HG02763 (cell line): ENCODE measurements at regions not wholly inside any gene's neighbourhood (a gene's known extent, or its start where the extent isn't known, plus 50 kb on each side); places are given as distances from the start of the nearest gene placed in this dataset.

Experiments used
- ATAC-seq: cut with Tn5 transposase; IDR thresholded peaks from one replicate; pipeline ENCODE4 v1.9.1; 2021; ENCODE audit warnings: mild to moderate bottlenecking, moderate library complexity; ENCODE audit not compliant: unreplicated experiment

DNA sequence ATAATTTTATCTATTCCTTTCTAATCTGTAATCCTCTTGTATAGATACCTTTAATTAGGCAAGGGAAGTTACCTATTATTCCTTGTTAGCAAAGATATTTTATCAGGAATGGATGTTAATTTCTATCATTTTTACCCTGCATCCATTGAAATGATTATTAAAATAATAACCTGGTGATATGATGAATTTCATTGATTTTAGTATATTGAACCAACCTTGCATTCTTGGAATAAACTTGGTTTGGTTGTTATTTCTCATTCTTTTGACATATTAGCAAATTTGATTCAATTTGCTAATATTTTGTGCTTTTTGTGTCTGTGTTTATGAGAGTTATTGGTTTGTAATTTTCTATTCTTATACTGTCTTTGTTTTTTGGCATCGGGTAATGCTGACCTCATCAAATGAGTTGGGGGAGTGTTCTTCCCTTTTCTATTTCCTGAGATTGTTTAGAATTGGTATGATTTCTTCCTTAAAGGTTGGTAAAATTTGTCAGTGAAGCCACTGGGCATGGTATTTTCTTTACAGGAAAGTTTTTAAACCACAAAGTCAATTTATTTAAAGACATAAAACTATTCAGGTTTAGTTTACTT, 250.4 kb upstream of the PMFBP1 start:
- ATAC-seq = no peak

DNA sequence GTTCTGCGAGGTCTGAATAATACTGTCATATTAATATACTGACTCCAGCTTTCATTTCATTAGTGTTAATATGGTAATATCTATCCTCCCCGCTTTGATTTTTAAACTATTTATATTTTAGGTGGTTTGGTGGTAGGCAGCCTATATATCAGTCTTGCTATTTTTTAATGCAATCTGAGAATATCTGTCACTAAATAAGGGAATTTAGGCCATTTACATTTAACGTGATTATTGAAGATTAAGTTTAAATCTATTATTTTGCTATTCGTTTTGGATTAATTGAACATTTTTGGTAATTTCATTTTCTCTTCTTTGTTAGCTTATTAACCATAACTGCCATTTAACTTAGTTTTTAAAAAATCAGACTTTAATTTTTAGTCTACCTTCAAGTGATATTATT, 247.7 kb upstream of the PMFBP1 start:
- no peak for ATAC-seq

DNA sequence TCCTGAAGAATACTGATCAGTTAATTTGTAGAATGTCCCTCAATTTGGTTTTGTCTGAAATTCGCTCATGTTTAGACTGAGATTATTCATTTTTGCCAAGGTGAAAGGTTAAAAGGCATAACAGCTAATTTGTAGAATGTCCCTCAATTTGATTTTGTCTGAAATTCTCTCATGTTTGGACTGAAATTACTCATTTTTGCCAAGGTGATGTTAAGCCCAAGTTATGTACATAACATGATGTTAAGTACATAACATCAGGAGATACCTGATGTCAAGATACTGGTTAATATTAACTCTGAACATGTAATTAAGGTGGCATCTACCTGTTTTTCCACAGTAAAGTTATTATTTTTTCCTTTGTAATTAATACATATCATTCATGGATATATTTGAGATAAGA, 243.4 kb upstream of the PMFBP1 start:
- ATAC-seq = no peak

DNA sequence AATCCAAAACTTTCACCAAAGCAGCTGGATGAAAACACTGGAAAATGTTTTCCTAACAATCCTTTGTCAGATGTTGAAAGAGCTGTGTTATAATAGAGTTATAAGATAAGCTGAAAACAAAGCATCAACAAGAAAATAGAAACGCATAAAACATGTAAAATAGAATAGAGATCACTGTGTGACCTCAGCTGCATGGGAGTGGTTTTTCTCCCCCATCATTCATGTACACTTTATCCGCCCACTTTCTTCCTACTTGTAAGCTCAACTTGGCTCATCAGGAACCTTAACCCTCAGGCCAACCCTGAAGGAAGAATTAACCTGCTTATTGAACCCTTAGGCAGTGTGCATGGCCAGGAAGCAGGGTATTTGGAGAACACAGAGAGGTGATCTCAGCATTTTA, 238.5 kb upstream of the PMFBP1 start:
- ATAC-seq = no peak

DNA sequence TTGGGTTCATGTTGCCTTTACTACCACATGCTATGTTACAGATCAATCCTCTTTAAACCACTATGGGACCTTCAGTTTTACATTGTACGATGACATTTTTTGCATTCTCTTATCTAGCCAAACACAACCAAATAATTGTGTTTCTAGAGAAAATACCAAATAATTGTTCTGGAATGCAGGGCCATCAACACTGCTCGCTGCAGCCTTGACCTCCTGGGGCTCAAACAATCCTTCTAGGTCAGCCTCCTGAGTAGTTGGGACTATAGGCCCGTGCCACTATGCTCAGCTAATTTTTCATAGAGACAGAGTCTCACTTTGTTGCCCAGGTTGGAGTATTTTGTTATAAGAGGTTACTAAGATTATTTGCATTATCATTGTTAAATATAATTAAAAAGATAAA, 237.5 kb upstream of the PMFBP1 start:
- no peak for ATAC-seq

DNA sequence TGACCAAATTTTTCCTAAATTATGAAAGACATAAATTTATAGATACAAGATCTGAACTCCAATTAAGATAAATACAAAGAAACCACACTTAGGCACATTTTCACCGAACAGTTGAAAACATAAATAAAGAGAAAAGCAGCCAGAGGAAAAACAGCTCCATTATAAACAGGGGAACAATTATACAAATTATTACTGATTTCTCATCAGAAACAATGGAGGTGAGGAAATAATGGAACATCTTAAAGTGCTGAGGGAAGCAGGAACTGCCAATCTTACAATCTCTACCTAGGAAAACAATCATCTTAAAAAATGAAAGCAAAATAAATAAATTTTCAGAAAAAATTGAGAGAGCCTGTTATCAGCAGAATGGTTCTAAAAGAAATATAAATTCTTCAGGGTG, 234.4 kb upstream of the PMFBP1 start:
- no peak for ATAC-seq

DNA sequence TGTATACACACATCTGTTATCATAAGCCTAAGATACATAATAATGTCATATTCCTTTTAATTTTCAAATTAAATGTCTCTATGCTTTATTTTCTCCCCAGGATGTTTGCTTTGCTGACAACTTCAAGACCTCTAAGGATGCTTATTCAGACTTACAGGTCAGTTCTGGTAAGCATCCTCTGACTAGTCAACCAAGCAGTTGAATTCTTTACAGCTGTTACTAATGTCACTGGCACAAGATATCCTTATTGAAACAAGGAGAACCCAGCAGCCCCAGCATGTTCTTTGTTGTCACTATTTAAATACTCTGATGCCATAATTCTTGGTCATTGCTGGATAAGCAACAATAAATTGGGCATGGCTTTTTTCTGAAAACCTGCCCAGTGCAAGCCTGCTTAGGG, 232.3 kb upstream of the PMFBP1 start:
- ATAC-seq = no peak

DNA sequence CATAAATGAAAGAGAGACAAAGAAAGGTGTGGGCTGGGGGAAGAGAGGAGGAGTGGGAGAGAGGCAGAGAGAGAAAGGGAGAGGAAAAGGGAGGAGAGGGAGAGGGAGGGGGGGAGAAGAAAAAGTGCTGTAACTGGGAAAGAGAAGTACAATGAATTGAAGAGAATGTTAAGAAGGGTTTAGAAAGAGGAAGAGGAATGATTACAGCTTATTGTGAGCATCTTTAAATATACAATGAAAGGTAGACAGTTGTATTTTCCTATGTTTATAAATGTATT, 229.1 kb upstream of the PMFBP1 start:
- no peak for ATAC-seq

DNA sequence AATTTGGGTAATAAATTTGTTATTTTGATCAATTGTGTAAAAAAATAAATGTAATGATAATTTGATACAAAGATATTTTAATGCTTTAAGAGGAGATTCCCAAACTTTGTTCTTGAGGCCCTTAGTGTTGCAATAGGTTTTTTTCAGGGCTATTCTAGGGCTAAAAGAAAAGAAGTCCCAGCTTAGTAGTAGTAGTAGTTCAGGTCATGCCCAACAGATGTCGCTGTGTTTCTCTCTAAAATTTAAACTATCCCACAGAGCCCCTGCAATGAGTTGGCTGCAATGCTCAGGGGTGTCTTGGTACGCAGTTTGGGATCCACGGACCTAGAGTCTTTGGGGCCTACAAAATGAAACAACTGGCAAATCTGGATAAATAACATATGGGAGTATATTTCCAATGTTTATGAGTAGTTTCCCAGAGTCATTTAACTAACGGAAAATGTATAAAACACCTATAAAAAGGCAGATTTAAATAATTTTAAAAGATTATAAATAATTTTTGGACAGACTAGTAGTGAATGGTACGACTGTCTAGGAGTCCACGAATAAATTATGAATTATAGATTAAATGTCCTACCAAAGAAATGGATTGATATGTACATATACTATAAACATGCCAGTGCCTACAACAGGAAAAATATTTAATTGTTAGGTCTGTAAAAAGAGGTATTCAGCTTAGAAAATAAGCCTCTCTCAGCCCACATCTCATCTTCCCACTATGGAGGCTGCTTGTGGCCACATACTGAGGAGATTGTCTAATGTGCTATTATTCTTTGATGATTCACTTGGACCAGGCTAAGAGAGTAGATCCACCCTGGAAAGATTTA, 228.5 kb upstream of the PMFBP1 start:
- ATAC-seq = no peak

DNA sequence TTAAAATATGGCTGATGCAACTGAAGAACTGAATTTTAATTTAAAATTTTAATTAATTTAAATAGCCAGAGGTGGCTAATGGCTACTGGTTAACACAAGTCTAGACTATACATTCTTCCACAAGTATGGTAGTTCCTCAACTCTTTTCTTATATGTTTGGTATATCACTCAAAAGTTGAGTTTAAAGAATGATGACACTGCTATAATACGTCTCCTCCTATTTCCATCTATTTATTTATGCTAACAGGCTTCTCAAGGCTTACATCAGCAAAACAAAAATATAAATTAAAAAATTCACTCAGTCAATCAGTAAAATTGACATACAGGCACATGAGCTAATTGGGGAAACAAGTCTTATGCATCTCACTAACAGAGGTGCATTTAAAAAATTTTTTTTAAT, 227.9 kb upstream of the PMFBP1 start:
- no peak for ATAC-seq

DNA sequence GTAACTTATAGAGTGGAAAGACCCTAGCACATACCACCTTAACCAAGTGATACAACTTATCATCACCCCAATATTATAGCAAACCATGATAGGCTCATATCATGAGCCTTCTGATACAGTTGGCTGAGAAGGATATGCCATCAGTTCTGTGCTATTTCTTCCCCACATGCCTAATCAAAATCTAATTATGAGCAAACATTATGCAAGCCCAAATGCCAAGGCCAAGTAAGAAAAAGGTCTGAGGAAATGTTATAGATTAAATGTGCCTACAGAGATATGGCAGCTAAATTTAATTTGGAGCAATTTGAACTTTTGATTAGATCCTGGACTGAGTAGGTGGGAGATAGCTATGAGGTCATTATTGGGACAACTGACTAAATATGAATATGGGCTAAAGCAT, 225.9 kb upstream of the PMFBP1 start:
- ATAC-seq = no peak

DNA sequence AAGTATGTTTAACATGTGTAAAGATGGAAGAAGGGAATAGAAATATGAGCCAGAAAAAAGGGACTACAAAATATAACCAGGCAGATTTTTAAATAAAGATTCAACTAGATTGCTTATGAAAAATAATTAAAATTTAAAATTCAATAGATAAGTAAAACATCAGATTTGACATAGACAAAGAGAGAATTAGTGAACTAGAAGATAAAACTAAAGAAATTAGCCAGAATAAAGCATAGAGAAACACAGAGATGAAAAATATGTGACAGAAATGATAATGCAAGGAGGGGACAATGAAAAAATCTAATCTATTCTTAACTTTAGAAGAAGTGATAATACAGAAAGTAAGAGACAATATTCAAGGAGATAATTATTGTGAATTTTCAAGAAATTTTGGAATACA, 222.6 kb upstream of the PMFBP1 start:
- no peak for ATAC-seq

DNA sequence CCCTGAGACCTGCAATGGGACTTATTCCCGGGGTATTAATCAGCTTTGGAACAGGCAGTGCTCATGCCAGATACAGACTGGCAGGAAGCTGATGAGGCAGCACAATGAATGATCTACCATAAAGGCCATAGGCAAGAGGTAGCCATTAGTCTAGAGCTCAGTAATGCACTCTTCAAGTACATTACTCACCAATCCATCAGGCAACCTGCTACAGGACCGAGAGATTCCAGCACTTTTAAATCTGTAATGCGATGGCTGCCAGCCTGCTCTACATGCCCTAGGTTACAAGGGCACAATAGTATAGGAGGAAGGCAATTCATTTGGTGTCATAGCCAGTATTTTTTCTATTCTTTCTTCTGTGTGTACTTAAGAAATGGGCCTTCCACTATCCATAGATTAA, 217.8 kb upstream of the PMFBP1 start:
- no peak for ATAC-seq

DNA sequence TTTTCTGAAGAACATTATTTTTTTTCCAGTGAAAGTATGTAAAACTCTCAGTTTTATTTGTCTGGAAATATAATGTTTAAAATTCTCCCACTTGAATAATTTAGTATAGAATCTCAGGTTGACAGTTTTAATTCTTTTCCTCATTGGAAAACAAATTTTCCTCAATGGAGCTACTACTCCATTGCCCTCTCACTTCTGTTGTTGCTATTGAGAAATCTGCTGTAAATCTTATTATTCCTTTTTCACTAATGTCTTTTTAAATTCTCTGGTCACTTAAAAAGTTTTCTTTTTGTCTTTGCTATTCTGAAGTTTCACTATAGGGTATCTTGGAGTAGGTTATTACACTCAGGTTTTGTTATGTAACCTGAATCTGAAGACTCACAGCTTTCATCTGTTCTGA, 216.1 kb upstream of the PMFBP1 start:
- ATAC-seq = no peak

DNA sequence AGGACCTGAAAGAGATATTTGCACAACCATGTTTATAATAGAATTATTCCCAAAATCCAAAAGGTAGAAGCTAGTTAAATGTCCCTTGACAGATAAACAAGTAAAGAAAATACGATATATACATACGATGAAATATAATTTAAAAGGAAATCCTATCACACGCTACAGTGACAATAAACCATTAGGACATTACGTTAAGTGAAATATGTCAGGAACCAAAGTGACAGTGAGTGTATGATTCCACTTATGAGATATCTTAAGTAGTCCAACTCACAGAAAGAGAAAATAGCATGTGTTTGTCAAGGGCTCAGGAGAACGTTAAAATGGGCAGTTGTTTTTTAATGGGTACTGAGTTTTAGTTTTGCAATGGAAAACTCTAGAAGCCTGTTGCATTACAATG, 212.7 kb upstream of the PMFBP1 start:
- no peak for ATAC-seq

DNA sequence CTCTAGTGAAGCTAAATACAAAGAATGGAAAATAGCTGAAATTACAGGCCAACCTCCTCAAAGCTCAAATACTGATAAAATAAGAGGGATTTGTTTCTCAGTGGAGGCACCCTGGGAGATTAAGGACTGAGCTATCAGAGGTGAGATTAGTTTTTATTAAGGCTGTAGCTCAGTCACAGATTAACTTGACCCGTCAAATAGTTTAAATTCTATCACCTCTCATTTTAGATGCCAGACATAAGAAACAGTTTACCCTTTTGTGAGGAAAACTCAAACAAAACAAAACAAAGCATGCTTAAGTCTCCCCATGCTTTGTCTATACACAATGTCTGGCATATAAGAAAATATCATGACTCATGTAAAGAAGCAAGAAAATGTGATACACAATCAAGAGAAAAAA, 208.3 kb upstream of the PMFBP1 start:
- no peak for ATAC-seq

DNA sequence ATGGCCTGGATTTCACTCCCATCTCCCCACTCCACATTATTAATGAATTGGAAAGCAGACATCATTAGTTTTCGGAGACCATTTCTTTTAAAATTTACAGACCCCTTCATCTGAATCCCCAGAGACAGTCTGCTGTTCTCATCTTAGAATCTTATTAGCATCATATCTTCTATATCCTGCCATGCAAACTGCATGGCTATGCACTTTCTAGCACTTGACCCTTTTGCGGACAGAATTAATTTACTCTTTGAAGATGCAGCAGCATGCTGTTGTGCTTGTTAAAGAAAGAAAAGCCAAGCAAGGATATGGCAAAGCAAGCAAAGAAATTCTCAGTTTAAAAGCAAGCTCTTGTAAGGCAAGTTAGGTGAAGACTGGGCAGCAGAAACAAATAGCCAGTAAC, 201.2 kb upstream of the PMFBP1 start:
- no peak for ATAC-seq

DNA sequence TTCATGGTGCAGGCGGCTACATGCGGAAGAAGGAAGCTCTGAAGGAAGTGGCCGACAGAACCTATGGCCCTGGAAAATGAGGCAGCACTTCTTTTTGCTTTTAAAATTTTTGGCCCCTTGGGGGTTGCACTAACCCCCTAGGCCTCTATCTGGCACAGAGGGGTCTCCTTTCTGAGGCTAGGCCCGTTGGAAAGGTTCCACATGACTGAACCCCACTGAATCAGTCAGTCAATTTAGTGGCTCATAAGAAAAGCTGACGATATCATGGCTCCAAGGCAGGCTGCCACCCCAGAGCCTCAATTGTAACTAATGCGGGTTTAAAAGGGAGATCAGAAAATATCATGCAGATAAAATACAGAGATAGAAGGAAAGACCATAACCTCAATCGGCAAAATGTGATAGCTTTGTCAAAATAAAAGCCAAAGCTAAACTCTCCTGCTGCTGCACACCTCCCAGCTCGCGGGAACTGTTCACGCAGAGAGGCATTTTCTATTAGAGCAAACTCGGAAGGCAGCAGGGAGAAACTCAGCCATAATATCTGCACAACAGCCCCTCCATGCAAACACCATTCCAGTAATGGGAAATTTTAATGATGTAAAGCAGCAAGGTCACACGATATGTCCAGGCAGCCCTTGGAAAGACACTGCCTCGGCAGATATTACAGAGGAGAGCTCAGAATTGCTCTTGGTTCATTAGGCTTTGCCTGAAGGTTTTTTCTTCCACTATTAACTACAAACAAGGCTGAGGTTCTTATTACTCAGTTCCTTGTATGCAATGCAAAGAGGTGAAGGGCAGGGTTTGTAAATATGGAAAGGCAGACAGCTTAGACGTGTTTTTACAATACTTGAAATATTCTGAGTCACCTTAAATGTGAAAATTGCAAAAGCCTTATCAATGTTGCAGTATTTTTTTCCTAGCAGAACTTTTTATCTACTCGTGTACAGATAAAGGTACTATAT, 200.4 kb upstream of the PMFBP1 start:
- ATAC-seq = no peak

DNA sequence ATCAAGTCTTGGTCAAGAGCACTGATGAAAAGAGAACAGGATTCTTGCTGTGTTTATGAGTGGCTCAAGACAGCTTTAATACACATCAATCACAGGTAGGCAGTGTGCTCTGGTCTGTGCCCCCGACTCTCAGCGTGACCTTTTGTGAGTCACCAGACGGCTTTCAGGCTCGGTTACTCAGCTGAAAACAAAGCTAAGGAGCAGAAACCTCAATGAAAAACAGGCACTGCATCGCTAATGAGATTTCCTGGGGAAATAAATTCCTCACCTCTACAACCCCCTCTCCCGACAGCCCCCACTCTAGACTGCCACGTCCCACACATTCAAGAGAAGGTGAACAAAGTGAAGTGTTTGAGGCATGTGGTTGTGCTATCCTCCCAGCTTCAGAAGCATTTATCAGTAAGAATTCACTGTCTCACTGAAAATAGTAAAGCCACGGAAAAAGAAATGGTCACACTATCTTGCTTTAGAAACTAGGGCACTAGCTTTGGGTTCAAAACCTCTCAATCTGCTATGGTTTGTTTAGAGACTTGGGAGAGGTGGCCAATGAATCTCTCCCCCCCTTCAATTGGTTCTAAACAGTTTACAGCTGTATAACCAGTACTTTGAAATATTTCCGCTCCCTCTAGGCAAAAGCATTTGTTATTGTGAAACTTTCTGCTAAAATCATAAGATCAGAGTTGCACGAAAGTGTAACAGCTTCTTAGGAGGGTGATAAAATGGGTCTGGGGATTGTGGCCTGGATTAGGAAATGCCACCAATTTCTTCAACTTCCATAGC, 199.5 kb upstream of the PMFBP1 start:
- no peak for ATAC-seq

DNA sequence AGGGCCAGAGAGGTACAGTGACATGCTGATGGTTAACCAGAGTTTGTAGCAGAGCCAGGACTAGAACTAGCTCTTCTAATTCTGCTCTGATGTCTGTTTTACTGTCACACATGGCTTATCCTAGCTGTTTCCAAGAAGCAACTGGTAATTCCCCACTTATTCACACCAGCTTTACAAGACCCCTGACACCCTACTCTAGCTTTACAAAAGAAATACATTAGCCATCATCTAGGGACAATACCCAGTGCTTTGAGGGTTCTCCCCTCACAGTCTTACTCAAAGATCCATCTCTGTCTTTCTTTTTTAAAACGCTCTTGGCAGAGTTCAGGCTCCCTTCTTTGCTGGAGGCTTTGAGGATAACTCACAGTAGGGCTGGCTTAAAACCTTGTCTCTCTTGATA, 197.3 kb upstream of the PMFBP1 start:
- ATAC-seq = no peak

DNA sequence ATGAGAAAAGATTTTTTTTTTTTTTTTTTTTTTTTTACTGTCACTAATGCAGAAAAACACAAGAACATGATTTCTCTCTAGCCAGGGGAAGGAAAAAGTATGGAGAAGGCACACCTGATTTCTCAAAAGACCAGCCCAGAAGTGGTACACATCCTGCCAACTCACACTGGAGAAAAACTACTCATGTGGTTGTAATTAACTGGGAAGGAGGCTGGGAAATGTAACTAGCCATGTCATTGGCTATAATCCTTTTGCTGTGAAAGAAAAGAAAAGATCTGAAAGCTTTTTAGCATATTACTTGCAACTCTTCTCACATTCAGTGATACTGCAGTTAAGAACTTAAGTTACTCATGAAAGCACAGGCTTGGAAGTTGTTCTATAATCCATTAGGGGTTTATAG, 195.9 kb upstream of the PMFBP1 start:
- ATAC-seq = no peak
